K562 (cell line): ENCODE measurements at regions not wholly inside any gene's neighbourhood (a gene's known extent, or its start where the extent isn't known, plus 50 kb on each side); places are given as distances from the start of the nearest gene placed in this dataset.
A peak's percentile ranks its signal among the peaks of the same experiment; 100 is the strongest.

Experiments
- ASH1L ChIP-seq: fragments of 450-650 bp; IDR thresholded peaks from 2 replicates; pipeline ENCODE4 v1.6.1; 2018; ENCODE audit warnings: borderline replicate concordance, mild to moderate bottlenecking, low read depth; ENCODE audit not compliant: partially characterized antibody
- CTCFL ChIP-seq: IDR thresholded peaks from 2 replicates; pipeline ENCODE4 v1.6.1; 2011; ENCODE audit warnings: borderline replicate concordance, low read depth, mild to moderate bottlenecking, moderate library complexity, low read length; ENCODE audit not compliant: insufficient read depth, poor library complexity, severe bottlenecking
- ETV1 ChIP-seq: fragments of 450-650 bp; conservative IDR thresholded peaks from 2 replicates; pipeline ENCODE4 v1.6.1; 2016; ENCODE audit warnings: missing genetic modification characterization, control low read depth, low read depth, missing compliant biosample characterization
- FOXA1 ChIP-seq: fragments of 450-650 bp; IDR thresholded peaks from 2 replicates; pipeline ENCODE4 v1.6.1; 2016; ENCODE audit warnings: mild to moderate bottlenecking, borderline replicate concordance
- FOXK1 ChIP-seq: sonication (generic); formaldehyde crosslinking; IDR thresholded peaks from 2 replicates; pipeline ENCODE4 v1.8.0; 2022; ENCODE audit warnings: missing genetic modification reagents, mild to moderate bottlenecking, borderline replicate concordance
- GABPB1 ChIP-seq: sonication (generic); formaldehyde crosslinking; IDR thresholded peaks from 2 replicates; pipeline ENCODE4 v1.8.0; 2022; ENCODE audit warnings: mild to moderate bottlenecking, missing genetic modification reagents
- HMGN3 ChIP-seq: IDR thresholded peaks from 2 replicates; pipeline ENCODE4 v1.6.1; 2011; ENCODE audit warnings: borderline replicate concordance, low read depth, mild to moderate bottlenecking, mixed read lengths, low read length; ENCODE audit not compliant: insufficient read length; ENCODE audit errors: extremely low read depth
- KLF6 ChIP-seq: fragments of 250-450 bp; sonication (Bioruptor Pico); IDR thresholded peaks from 2 replicates; pipeline ENCODE4 v1.4.0; 2020; ENCODE audit warnings: mild to moderate bottlenecking, moderate library complexity, borderline replicate concordance
- MAZ ChIP-seq, 2 experiments: fragments of 450-650 bp in 1 of 2; sonication (generic) in 1 of 2; formaldehyde crosslinking; IDR thresholded peaks in 1 of 2; conservative IDR thresholded peaks in 1 of 2; 2 replicates each; pipeline versions ENCODE4 v1.4.0 to v1.5.0; 2020; ENCODE audit warnings: mild to moderate bottlenecking in 1 of 2, missing genetic modification reagents in 1 of 2
- MYBL2 ChIP-seq, 2 experiments: fragments of 450-650 bp in 1 of 2; sonication (generic) in 1 of 2; formaldehyde crosslinking in 1 of 2; IDR thresholded peaks; 2 replicates each; pipeline versions ENCODE4 v1.6.1 to v1.8.1; 2017 to 2022; ENCODE audit warnings: borderline replicate concordance in 1 of 2, inconsistent platforms in 1 of 2, low read depth in 1 of 2, mild to moderate bottlenecking in 1 of 2, missing genetic modification reagents in 1 of 2, moderate library complexity in 1 of 2
- NFXL1 ChIP-seq: fragments of 450-650 bp; formaldehyde crosslinking; IDR thresholded peaks from 2 replicates; pipeline ENCODE4 v1.4.0; 2021; ENCODE audit warnings: mild to moderate bottlenecking
- NFYB ChIP-seq: IDR thresholded peaks from 2 replicates; pipeline ENCODE4 v1.6.1; 2011; ENCODE audit warnings: mild to moderate bottlenecking, moderate library complexity; ENCODE audit not compliant: insufficient read length; ENCODE audit errors: extremely low read depth
- NONO ChIP-seq, 2 experiments: fragments of 200-400 bp in 1 of 2; fragments of 450-650 bp in 1 of 2; formaldehyde crosslinking in 1 of 2; IDR thresholded peaks; 2 replicates each; pipeline ENCODE4 v1.6.1; 2017; ENCODE audit warnings: low read depth in 2 of 2, mild to moderate bottlenecking in 2 of 2, moderate library complexity in 2 of 2, low read length in 1 of 2
- NR4A1 ChIP-seq, 2 experiments: fragments of 250-450 bp in 1 of 2; fragments of 450-650 bp in 1 of 2; sonication (Bioruptor Pico) in 1 of 2; IDR thresholded peaks; 2 replicates each; pipeline versions ENCODE4 v1.4.0 to v1.6.1; 2016 to 2020; ENCODE audit warnings: mild to moderate bottlenecking in 2 of 2, missing compliant biosample characterization in 1 of 2, missing genetic modification characterization in 1 of 2, moderate library complexity in 1 of 2
- PHB2 ChIP-seq: fragments of 450-650 bp; IDR thresholded peaks from 2 replicates; pipeline ENCODE4 v1.6.1; 2017; ENCODE audit warnings: low read depth
- RBM25 ChIP-seq: fragments of 200-400 bp; formaldehyde crosslinking; IDR thresholded peaks from 2 replicates; pipeline ENCODE4 v1.6.1; 2018; ENCODE audit warnings: low read length, low read depth, moderate library complexity; ENCODE audit not compliant: severe bottlenecking
- RCOR1 ChIP-seq, 2 experiments: IDR thresholded peaks; 2 replicates each; pipeline ENCODE4 v1.6.1; 2012; ENCODE audit warnings: low read depth in 2 of 2, low read length in 2 of 2, borderline replicate concordance in 1 of 2, improper control_type of control experiment in 1 of 2
- RUNX1 ChIP-seq: sonication (generic); IDR thresholded peaks from 2 replicates; pipeline ENCODE4 v1.6.1; 2016; ENCODE audit warnings: antibody characterized with exemption, low read depth
- SMAD3 ChIP-seq: fragments of 450-650 bp; formaldehyde crosslinking; conservative IDR thresholded peaks from 2 replicates; pipeline ENCODE4 v1.4.0; 2020; ENCODE audit warnings: mild to moderate bottlenecking
- TCF15 ChIP-seq: fragments of 250-450 bp; sonication (Bioruptor Pico); IDR thresholded peaks from 2 replicates; pipeline ENCODE4 v1.8.0; 2022; ENCODE audit warnings: moderate library complexity, mild to moderate bottlenecking, inconsistent platforms
- ZC3H8 ChIP-seq: fragments of 450-650 bp; IDR thresholded peaks from 2 replicates; pipeline ENCODE4 v1.6.1; 2017
- ZFP1 ChIP-seq: fragments of 450-650 bp; formaldehyde crosslinking; IDR thresholded peaks from 2 replicates; pipeline ENCODE4 v1.4.0; 2020; ENCODE audit warnings: mild to moderate bottlenecking, mixed read lengths
- ZNF282 ChIP-seq: sonication (generic); formaldehyde crosslinking; IDR thresholded peaks from 2 replicates; pipeline ENCODE4 v1.8.1; 2023; ENCODE audit warnings: missing genetic modification reagents
- ZNF316 ChIP-seq: fragments of 450-650 bp; IDR thresholded peaks from 2 replicates; pipeline ENCODE4 v1.6.1; 2016
- ZNF644 ChIP-seq: fragments of 200-800 bp; sonication (Bioruptor generic); IDR thresholded peaks from 2 replicates; pipeline ENCODE4 v1.6.1; 2016; ENCODE audit warnings: low read depth, missing genetic modification characterization, missing compliant biosample characterization
- ZNF668 ChIP-seq: fragments of 250-450 bp; sonication (Bioruptor Pico); IDR thresholded peaks from 2 replicates; pipeline ENCODE4 v1.8.0; 2022; ENCODE audit warnings: mild to moderate bottlenecking, inconsistent platforms
- ZNF780A ChIP-seq: fragments of 250-450 bp; sonication (Bioruptor Pico); IDR thresholded peaks from 2 replicates; pipeline ENCODE4 v1.5.0; 2021; ENCODE audit warnings: mild to moderate bottlenecking
- TF ChIP-seq, protein P1 (sequence below): fragments of 250-450 bp; sonication (Bioruptor Pico); IDR thresholded peaks from 2 replicates; pipeline ENCODE4 v1.8.0; 2021; ENCODE audit warnings: moderate library complexity, mild to moderate bottlenecking, inconsistent platforms

GRCh38 chr6:146898888-146899227 is 300.1 kb downstream of the ADGB start (continued):
- no peak for TF ChIP-seq FOXK1 (CRISPR knock-in tag)
- TF ChIP-seq MAZ (CRISPR knock-in tag; conservative IDR thresholded peaks at IDR 0.05 in 1 of 2, IDR thresholded peaks at IDR 0.05 in 1 of 2), result 0 out of 4 replicates have a peak, but pooled peaks of 1 of the 2 experiments have one; percentile 15
- no peak for TF ChIP-seq RBM25
- 0 out of 2 replicates have a peak, but pooled peaks have one; percentile 62 for TF ChIP-seq SMAD3 (CRISPR knock-in tag)
- TF ChIP-seq ZNF316, result no peak
- no peak for TF ChIP-seq NFXL1 (CRISPR knock-in tag)
- no peak for TF ChIP-seq GABPB1 (CRISPR knock-in tag)
- TF ChIP-seq NONO (IDR thresholded peaks at IDR 0.05; ENCODE audit: low read depth in 2 of 2, low read length in 1 of 2), result no peak
- no peak for TF ChIP-seq ZNF668 (CRISPR knock-in tag)
- TF ChIP-seq FOXA1, result no peak
- no peak for TF ChIP-seq ETV1 (tag)
- no peak for TF ChIP-seq ZNF282 (CRISPR knock-in tag)
- TF ChIP-seq HMGN3, result no peak
- TF ChIP-seq, protein P1, sequence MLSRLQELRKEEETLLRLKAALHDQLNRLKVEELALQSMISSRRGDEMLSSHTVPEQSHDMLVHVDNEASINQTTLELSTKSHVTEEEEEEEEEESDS (CRISPR knock-in tag), result no peak
- TF ChIP-seq ZNF644, result no peak
- TF ChIP-seq ASH1L, result no peak
- TF ChIP-seq ZNF780A, result no peak
- no peak for TF ChIP-seq ZC3H8
- no peak for TF ChIP-seq RUNX1
- TF ChIP-seq TCF15 (CRISPR knock-in tag), result no peak
- no peak for TF ChIP-seq RCOR1 (IDR thresholded peaks at IDR 0.05; ENCODE audit: borderline replicate concordance in 1 of 2, low read depth in 2 of 2, low read length in 2 of 2)
- peak; percentile 9; the same call in 1 of the 2 replicates for TF ChIP-seq ZFP1 (CRISPR knock-in tag)
- TF ChIP-seq KLF6 (CRISPR knock-in tag), result no peak; the same call in 1 of the 2 replicates
- no peak for TF ChIP-seq NFYB
- no peak for TF ChIP-seq CTCFL
- no peak for TF ChIP-seq PHB2
- TF ChIP-seq NR4A1 (CRISPR knock-in tag; IDR thresholded peaks at IDR 0.05), result no peak
- no peak; the same call in 1 of the 2 replicates for TF ChIP-seq NR4A1 (tag; IDR thresholded peaks at IDR 0.05)
- TF ChIP-seq MYBL2 (IDR thresholded peaks at IDR 0.05; ENCODE audit: low read depth), result no peak
- TF ChIP-seq MYBL2 (CRISPR knock-in tag; IDR thresholded peaks at IDR 0.05; ENCODE audit: borderline replicate concordance), result no peak
